ENCODE measurements at regions not wholly inside any gene's neighbourhood (a gene's known extent, or its start where the extent isn't known, plus 50 kb on each side); places are given as distances from the start of the nearest gene placed in this dataset.

DNA sequence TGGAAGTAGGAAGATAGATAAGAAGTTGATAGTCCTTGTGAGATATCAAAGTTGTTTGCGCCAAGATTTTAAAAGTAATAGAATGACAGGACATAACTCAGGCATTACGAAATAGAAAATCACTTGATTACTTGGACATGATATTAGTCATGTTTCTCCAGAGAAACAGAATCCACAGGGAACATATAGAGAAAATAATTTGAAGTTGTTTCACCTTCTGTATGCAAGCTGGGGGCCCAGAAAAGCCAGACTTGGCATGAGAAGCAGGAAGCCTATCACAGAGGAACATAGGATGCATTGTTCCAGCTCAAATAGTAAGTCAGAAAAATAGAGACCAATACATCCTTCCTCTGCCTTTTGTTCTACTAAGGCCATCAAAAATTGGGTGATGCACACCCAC lies 715.9 kb downstream of the TECRL start:
- Mint-ChIP-seq H3K9me3 (peaks cover 18% of the 10 kb centered on the region), H3K4me1 (no peaks in the 10 kb centered on the region), H3K4me3 (no peak overlapping the region), H3K36me3 (no peaks in the 10 kb centered on the region), H3K27me3 (ENCODE audit: low read depth) (no peaks in the 10 kb centered on the region), H3K27ac (no peak overlapping the region)
- no peak for DNase-seq (ENCODE audit: low spot score in 2 of 2, unreplicated experiment in 2 of 2)
- TF ChIP-seq CTCF (IDR thresholded peaks at IDR 0.05; ENCODE audit: unreplicated experiment): no peak

DNA sequence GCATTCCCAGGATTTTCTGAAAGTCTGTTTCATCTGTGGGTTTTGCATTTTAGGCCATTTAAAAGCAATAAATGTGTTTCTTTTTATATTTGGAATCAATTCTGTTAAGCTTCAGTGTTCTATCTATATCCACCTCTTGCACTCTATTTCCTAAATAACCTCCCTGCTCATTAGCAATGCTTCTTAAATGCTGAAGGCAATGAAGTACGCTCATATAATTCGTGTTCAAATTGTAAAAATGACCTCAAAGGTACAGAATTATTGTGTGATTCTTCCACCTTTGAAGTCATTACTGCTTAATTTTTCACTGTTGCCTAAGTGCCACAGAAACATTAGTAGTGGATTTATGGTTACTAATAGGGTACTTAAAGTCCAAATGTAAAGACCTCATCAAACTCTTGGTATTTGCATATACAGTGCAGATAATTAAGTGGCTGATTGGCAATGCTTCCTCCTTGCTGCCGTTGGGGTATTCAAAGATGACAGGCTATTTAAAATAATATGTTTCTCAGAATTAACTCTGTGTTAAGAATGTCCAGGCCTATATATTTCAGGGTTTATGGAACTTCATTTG lies 730.8 kb downstream of the TECRL start:
- Mint-ChIP-seq H3K9me3 (no peaks in the 10 kb centered on the region), H3K36me3 (no peaks in the 10 kb centered on the region), H3K4me3 (no peak overlapping the region), H3K4me1 (no peaks in the 10 kb centered on the region), H3K27me3 (ENCODE audit: low read depth) (no peaks in the 10 kb centered on the region), H3K27ac (no peak overlapping the region)
- TF ChIP-seq CTCF (IDR thresholded peaks at IDR 0.05; ENCODE audit: unreplicated experiment): no peak
- DNase-seq (ENCODE audit: low spot score in 2 of 2, unreplicated experiment in 2 of 2): no peak

DNA sequence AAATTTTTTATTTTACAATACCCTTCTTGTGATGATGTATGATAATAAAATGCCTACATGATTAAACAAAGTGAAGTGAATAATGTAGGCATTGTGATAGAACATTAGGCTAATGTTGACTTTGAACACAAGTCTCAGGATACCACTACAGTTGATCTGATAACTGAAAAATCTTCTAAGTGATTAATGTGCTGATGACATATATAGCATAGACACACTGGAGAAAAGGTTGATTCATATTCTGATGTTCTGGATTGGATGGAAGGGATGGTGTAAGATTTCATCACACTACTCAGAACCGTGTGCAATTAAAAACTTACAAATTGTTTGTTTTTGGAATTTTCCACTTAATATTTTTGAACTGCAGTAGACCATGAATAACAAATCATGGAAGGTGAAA lies 738.5 kb downstream of the TECRL start:
- no peak for TF ChIP-seq CTCF (IDR thresholded peaks at IDR 0.05; ENCODE audit: unreplicated experiment)
- no peaks in the 10 kb centered on the region for H3K4me1 Mint-ChIP-seq

GRCh38 chr4:63663870-63664269 lies 745.4 kb downstream of the TECRL start:
- H3K9me3 Mint-ChIP-seq: peaks cover 31% of the 10 kb centered on the region
- no peak for TF ChIP-seq CTCF (IDR thresholded peaks at IDR 0.05; ENCODE audit: unreplicated experiment)
- no peaks in the 10 kb centered on the region for H3K36me3 Mint-ChIP-seq

More for the DNA sequence above, 738.5 kb downstream of the TECRL start:
- Mint-ChIP-seq H3K27me3 (ENCODE audit: low read depth) (no peaks in the 10 kb centered on the region), H3K36me3 (no peaks in the 10 kb centered on the region), H3K27ac (no peak overlapping the region), H3K9me3 (peaks cover 30% of the 10 kb centered on the region), H3K4me3 (no peak overlapping the region)
- DNase-seq (ENCODE audit: low spot score in 2 of 2, unreplicated experiment in 2 of 2): no peak

DNA sequence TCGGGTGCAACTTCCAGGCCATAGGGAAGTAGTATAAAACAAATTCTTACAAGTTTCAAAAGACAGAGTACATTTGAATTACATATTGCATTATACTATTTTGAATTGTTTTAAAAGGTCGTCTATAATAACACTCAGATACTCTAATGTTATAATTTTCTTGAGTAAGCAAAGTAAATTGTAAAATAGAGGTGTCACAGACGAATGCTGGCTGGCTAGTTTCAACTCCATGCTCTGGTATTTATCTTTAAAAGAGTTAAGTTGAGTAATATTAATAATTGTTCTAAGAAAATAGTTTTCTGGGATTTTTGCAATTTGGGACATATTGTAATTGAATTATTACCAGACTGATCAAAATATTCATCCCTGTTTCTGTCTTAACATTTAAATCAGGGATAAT lies 764.9 kb downstream of the TECRL start:
- H3K4me1 Mint-ChIP-seq: no peaks in the 10 kb centered on the region
- H3K9me3 Mint-ChIP-seq: peaks cover 4% of the 10 kb centered on the region
- no peak for DNase-seq (ENCODE audit: low spot score in 2 of 2, unreplicated experiment in 2 of 2)

More at GRCh38 chr4:63663870-63664269, 745.4 kb downstream of the TECRL start:
- no peak for DNase-seq (ENCODE audit: low spot score in 2 of 2, unreplicated experiment in 2 of 2)
- Mint-ChIP-seq H3K27ac (no peak overlapping the region), H3K27me3 (ENCODE audit: low read depth) (no peaks in the 10 kb centered on the region), H3K4me1 (no peaks in the 10 kb centered on the region), H3K4me3 (no peak overlapping the region)

More for the DNA sequence above, 764.9 kb downstream of the TECRL start:
- TF ChIP-seq CTCF (IDR thresholded peaks at IDR 0.05; ENCODE audit: unreplicated experiment): no peak
- H3K27ac Mint-ChIP-seq: no peak overlapping the region
- H3K4me3 Mint-ChIP-seq: no peak overlapping the region
- H3K36me3 Mint-ChIP-seq: no peaks in the 10 kb centered on the region
- no peaks in the 10 kb centered on the region for H3K27me3 Mint-ChIP-seq (ENCODE audit: low read depth)

Measured in mesothelial cell of epicardium (in vitro differentiated cells).